GM12891 (cell line): ENCODE measurements at regions not wholly inside any gene's neighbourhood (a gene's known extent, or its start where the extent isn't known, plus 50 kb on each side); places are given as distances from the start of the nearest gene placed in this dataset.

ENCODE experiments used
- PAX5 ChIP-seq: IDR thresholded peaks from 2 replicates; pipeline ENCODE4 v1.6.1; 2011; ENCODE audit warnings: low read length, moderate library complexity, mild to moderate bottlenecking; ENCODE audit not compliant: insufficient read depth, severe bottlenecking
- POLR2A ChIP-seq: IDR thresholded peaks from 2 replicates; pipeline ENCODE4 v1.6.1; 2011; ENCODE audit warnings: low read depth, low read length, control low read depth
- POLR2AphosphoS5 ChIP-seq: IDR thresholded peaks from 2 replicates; pipeline ENCODE4 v1.6.1; 2011; ENCODE audit warnings: low read depth, low read length, control low read depth
- POU2F2 ChIP-seq: IDR thresholded peaks from 2 replicates; pipeline ENCODE4 v1.6.1; 2011; ENCODE audit warnings: low read depth, mild to moderate bottlenecking, control low read depth, low read length, moderate library complexity
- SPI1 ChIP-seq: IDR thresholded peaks from 2 replicates; pipeline ENCODE4 v1.6.1; 2011; ENCODE audit warnings: low read depth, low read length, control low read depth
- TAF1 ChIP-seq: IDR thresholded peaks from 2 replicates; pipeline ENCODE4 v1.6.1; 2011; ENCODE audit warnings: low read depth, low read length, control low read depth

GRCh38 chr4:103918214-103918613, 198.4 kb upstream of the TACR3 start:
- TF ChIP-seq POLR2AphosphoS5 (no peak), POLR2A (no peak), SPI1 (no peak), TAF1 (no peak), POU2F2 (no peak), PAX5 (no peak)
